ENCODE measurements at regions not wholly inside any gene's neighbourhood (a gene's known extent, or its start where the extent isn't known, plus 50 kb on each side); places are given as distances from the start of the nearest gene placed in this dataset.

DNA sequence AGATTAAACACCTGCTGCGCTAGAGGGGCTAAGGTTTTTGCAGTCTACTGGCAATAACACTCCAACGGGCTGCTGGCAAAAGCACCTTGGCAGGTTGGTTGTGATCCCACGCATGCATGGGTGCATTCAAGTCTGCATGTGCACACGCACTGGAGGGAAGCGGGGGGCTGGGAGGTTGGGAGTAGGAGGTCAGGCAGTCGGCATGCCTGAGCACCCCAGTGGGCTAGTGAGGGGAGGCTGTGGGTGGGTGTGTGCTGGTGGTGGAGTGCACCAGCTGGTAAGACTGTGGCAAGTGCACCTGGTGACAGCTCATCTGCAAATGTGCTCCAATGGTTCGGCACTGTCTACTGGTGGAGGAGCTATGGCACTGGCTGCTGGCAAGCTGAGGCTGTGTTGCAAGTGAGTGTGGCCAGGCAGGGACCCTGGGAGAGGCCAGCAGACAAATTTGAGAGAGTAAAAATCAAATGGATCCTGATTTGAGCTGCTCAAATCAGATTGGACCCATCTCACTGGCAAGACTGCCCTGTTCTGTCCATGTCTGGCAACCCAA is 460.6 kb upstream of the DSEL start:
- DNase-seq (ENCODE audit: low spot score), result no peak

DNA sequence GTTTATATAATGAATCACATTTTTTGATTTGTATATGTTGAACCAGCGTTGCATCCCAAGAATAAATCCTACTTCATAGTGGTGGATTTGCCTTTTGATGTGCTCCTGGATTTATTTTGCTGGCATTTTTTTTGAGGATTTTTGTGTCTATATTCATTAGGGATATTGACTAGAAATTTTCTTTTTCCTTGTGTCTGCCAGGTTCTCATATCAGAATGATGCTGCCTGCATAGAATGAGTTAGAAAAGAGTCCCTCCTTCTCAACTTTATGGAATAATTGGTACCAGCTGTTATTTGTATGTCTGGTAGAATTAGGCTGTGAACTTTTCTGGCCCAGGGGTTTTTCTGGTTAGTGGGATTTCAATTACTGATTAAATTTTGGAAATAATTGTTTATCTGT is 457.4 kb upstream of the DSEL start:
- DNase-seq (ENCODE audit: low spot score), result no peak

DNA sequence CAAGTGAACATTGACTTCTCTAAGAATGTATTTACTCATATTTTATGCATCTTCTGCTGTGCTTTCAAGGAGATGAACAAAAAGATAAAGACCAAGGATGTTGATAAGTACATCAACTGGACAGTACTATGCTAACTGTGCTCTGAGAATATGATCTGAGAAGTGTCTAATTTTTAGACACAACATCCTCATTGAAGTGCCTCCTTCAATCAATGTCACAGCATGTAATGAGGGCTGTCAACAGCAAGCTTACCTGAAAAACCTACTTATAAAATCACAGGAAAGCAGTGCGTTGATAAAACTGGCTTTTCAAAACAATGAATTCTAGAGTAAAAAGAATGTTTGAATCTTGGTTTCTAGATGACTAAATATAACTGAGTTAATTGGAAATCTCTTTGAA is 452.9 kb upstream of the DSEL start:
- no peak for DNase-seq (ENCODE audit: low spot score)

DNA sequence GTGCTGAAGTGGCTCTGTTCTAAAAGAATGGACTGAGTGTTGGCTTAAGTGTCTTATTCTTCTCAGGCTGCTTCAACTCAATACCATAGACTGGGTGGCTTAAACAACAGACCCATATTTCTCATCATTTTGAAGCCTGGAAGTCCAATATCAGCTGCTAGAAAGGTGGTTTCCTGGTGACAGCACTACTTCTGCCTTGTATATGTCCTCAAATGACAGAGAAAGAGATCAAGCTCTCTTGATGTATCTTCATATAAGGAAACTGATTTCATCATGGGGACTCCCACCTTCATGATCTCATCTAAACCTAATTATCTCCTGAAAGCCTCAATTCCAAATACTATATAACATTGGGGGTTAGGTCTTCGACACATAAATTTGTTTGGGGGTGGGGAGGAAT is 449.7 kb upstream of the DSEL start:
- no peak for DNase-seq (ENCODE audit: low spot score)

DNA sequence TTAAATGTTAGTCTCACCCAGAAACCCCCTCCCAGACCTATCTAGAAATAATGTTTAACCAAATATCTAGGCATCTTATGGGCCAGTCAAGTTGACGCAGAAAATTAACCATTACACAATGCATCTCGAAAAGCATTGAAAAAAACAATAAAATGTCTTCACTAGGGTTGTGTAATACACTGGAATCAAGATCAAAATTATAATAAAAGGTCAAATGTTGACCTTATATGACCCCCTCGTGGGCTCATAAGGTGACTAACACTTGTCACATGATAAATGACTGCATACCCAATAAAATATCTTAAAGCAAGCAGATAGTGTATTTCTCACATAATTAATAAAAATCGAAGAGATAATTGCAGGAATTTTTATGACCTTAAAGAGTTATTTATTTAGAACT is 447.9 kb upstream of the DSEL start:
- DNase-seq (ENCODE audit: low spot score), result no peak

DNA sequence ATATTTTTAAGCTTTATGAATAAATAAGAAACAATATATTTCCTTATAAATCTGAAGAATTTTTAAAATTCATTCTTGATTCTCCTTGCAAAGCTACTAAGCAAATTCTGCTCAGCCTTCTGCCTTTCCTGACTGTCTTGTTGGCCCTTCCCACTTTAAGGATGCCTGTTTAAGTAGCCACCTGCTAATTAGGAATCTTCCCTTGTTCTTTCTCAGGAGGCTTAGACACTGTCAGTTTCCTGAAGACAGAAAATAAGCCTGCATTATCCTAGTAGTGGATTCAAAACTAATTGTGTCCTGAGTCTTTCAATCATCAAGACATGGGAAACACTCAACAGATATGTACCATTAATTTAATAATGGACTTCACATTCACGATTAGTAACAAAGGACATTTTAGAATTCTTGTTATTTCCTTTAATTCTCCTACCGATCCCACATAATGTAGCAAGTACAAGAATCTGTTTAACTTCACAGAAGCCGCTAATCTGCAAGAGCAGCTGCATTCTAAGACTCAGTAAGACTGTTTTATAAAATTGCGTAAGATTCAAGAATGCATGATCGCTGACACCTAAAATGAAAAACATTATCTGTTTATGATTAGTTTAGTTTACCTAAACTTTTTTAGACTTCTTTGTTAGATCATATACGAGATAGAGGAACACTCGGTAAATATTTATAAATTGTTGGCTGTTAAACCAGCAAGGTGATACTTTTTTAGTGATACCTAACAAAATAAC is 445.4 kb upstream of the DSEL start:
- no peak for DNase-seq (ENCODE audit: low spot score)

DNA sequence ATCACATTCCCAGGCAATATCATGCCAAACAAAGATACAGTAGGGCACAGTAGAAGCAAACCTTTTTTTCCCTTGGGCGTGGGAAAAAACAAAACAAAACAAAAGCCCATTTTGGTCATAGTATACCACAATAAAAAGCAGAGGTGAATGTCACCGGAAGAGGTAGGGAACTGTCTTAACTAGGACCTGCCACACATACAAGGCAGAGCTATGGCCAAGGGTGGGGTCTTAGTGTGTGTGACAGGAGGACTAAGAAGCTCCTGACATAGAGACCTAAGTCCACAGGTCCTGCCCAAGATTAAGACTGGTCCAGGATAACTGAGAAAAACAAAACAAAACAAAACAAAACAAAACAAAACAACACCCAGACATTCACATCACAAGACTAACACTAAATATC is 441.2 kb upstream of the DSEL start:
- DNase-seq (ENCODE audit: low spot score), result no peak

DNA sequence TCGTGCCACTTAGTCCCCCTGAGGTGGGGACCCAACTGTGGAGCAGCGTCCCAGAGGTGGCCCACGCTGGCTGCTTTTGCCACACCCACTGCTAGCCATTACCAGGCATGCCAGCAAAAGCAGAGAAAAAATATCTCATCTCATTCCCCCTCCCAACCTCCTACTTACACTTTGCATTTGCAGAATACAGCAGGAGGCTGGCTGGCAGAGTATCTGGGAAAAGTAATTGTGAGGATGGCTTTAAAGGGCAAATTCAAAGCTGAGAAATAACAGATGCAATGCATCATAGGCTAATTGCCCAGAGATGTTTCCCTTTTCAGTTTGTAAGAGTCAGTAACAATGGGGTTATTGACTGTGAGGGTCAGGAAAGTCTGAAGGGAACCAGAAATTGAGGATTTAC is 438.1 kb upstream of the DSEL start:
- DNase-seq (ENCODE audit: low spot score), result no peak

DNA sequence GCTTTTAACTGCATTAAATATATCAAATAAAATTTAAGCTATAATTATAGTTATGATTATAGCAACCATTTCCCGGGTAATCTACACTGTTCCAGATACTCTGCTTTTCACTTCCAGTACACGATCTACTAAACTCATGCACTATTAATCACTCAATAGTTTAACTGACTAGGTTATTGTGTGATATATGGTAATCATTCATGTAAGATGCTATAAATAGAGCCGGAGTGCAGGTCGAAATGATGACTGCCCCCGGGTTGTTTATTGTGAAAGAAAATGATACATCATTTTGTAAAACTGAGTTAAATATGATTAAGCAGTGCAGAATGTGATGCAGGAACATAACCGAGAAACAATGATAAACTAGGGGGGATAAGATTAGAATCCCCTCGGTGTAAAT is 434.6 kb upstream of the DSEL start:
- DNase-seq (ENCODE audit: low spot score), result no peak

DNA sequence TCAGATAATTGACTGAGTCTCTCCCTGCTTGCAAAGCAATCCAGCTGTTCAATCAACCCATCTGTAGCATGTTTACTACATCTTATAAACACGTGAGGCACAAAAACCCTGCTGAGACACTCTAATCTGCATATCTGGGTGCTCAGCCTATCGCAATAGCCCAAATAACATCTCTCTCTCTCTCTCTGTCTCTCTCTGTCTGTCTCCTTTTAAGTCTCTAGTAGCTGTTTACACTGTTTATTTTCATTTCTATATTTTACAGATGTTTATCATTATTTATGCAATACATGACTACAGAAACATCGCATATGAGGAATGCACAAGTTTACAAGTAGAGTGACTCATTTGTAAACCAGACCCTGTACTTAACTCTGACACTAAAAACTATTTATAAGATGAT is 422.1 kb upstream of the DSEL start:
- DNase-seq (ENCODE audit: low spot score), result peak; percentile 7

DNA sequence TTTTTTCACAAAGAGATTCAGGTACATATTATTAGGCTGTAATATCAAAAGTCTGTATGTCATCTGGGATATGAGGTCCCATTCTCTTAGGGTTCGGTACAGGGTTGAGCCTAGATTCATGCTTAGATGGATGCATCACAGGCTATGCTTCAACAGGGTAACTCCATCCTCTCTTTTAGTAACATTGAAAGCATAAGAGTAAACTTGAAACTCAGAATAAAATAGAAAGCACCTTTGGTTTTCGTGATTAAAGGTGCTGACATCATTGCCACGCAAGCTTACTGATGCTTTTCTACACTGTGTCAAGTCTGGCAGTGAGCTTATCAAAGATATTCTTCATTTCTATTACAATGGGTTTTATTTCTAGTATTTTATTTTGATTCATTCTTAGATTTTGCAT is 419.1 kb upstream of the DSEL start:
- no peak for DNase-seq (ENCODE audit: low spot score)

DNA sequence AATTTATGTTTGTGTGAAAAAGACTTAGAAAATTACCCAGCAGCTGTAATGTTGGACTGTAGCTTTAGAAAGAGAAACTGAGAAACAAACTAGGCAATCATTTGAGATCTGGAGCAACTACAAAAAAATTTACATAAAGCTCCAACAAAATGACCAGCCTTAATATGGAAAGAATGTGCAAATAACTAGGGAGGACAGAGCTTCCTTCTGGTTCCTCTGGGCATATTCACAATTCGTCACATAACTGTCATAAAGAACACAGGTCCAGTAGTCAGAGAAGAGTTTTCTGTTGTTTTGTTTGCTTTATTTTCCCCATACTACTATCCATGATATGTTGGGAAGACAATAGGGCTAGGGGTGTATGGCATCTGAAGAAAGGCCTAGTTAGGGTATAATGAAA is 416.8 kb upstream of the DSEL start:
- DNase-seq (ENCODE audit: low spot score), result no peak

DNA sequence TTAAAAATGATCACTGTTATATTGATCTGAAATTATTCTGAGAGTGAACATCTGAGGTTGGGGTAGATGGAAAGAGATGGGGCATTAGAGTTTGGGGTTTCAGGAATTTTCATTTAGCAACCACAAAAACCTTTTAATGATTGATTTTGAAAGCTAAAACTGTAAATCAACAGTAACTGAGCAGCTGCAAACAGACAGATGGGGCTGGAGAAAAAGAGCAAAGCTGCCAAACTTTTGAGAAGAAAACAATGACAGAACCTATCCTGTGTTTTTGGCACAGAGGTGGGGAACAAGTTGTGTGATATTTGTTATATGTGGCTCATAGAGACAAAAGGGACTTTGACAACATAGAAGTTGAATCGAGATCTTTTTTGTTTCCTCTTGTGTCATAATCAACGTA is 415.8 kb upstream of the DSEL start:
- DNase-seq (ENCODE audit: low spot score), result no peak

DNA sequence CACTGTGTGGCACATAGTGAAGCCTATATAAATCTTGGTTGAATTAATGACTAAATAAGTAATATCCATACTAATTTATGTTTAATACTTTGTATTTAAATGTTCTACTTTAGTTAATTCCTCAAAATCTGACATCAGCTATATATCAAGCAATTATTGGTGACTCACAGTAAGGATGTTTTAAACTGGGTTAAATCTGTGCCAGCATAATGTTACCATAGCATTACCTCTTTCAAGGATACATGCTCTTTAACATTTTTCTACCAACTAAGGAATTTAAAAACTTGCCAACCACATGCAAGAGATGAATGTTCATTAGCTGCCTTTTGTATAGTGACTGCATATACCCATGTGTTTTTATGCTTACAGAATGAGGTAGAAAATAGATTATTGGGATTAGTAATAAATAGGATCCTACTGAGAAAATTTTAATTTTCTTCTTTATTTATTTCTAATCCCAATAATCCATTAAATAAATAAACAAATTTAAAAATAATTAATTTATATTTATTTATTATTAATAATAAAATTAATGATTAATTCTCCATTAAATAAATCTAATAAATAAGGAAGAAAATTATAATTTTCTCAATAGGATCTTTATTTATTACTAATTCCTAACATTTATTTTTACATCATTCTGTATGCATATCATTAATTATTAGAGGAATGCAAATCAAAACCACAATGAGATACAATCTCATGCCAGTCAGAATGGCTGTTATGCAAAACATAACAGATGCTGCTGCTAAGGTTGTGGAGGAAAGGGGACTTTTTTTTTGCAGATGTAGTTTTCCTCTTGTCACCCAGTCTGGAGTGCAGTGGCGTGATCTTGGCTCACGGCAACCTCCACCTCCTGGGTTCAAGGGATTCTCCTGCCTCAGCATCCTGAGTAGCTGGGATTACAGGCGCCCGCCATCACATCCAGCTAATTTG is 410.7 kb upstream of the DSEL start:
- no peak for DNase-seq (ENCODE audit: low spot score)

DNA sequence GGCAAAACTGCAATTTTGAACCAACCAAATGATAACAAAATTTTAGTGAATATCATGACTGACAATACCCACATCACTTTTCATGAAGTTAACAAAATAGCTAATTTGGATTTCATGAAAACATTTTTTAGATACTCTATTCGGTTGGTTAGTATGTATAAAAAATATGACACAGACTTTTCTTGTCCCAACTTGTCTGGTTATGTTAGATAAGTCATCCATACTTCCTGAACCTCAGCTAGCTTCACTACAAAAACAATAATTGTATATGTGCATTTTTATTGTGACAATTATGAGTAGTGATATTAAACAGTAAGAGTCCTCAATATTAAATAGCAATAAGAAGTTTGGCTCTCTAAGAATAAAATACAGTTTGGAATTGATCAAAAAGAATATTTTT is 408.1 kb upstream of the DSEL start:
- DNase-seq (ENCODE audit: low spot score), result no peak

DNA sequence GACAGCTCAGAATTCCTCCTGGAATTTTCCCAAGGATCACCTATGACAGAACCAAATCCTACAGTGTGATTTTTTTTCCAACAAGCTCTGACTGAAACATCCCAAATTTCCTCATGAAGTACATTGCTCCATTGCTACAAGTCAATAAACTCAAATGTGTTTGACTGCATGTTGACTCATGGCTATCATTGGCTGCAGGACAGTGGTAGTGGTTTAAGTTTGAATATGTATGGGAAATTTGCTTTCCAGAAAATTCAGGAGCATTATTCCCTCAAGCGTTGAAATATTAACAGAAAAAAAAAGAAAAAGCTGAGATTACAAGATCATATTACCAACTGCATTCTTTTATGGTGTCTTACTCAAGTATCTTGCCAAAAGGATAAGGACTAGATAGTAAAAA is 402.8 kb upstream of the DSEL start:
- DNase-seq (ENCODE audit: low spot score), result no peak

DNA sequence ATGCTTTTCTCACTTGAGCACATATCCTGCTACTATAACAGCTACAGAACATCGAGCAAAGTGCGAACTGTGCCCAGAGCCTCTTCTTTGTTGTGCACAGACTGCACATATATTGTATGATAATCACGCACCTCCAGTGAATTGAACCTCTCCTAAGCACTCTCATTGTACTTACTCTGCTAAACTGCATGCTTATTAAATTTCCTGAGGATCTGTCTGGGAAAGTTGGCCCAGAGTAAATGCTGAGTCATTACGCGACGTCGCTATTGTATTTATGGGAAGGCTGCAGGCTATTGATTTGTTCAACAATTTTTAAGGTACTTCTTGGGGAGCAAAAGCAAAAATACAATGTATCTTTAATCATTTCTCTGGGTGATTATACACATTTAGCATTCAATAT is 399.6 kb upstream of the DSEL start:
- no peak for DNase-seq (ENCODE audit: low spot score)

DNA sequence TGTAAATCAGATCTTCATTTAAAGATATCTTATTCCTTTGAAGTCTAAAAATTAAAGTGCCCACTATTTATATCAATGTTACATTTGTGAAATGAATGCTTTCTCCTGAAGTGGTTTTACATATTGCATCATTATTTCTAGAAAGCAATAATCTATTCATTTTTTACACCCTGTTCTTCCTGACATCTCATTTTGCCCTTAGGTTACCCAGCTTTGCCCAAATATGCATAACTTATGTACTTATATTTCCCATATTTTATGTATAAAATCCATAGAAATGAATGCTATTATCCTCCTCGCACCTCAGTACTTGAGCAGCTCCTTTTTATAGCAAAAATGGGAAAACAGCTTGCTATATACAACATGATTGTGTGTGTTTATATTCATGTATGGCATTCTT is 396.5 kb upstream of the DSEL start:
- no peak for DNase-seq (ENCODE audit: low spot score)

DNA sequence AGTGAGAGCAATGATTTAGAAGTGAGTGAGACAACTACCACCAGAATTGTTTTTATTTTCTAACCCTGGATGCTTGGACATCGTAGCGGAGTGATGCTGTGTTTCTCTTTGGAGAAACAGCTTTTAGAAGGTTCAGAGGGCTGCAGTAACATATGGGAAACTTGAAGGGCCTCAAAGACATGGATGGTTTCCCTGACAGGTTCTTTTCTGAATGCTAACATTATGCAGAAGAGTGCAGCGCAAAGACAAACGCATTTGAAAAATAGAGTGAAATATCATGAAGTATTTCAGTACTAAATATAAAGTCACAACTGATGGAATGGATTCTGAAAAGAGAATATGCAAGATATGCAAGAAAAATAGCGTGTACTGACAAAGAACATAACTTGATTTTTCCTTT is 385.1 kb upstream of the DSEL start:
- no peak for DNase-seq (ENCODE audit: low spot score)

DNA sequence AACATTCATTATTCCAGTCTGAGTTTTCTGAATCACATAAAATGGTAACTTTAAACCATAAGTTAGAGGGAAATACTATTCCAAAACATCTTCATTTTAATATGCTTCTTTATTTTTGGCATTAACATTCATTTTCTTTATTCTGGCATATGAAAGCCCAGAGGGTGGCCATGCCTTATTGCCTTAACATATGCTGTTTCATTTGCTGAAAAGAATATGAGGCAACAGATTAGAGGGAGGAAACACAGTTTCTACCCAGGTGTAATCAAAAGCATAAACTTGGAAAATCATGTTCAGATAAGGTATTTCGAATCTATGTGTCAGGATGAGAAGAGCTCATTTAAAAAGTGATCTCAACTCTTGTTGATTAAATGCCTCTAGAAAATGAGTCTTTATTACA is 379.9 kb upstream of the DSEL start:
- no peak for DNase-seq (ENCODE audit: low spot score)

DNA sequence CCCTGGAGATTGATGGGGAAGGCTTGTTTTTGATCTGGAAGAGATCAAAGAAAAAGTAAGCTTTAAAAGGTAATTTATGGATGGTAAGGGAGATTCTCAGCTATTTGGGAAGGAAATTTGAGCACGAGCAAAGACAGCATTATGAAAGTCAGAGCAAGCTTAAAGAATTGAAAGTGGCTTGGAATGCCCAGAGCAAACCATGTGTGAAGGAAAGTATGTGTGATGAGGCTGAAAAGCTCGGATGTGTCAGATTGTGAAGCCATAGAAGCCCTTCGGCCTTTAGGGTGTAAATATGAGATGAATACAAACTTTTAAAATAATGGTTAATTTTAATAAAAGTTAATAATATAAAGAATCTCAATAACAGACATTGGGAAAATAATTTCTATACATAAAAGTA is 377.4 kb upstream of the DSEL start:
- DNase-seq (ENCODE audit: low spot score), result no peak

DNA sequence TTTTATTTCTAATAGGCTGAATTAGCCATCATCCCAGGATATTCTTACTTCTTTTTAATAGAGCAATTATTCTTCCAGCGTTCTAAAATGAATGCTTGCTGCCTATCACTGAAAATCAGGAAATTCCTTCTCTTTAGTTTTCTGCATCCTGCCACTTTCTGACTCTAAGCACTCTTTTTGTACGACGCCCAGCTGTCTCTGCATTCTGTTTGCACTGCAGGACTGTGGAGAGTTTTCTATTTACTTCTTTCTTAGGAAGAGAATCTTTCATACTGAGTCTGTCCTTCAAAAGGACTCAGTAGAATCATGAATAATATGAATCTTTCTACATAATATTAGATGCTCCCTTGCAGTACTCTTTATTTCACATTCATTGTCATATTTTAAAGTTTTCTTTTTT is 360.4 kb upstream of the DSEL start:
- DNase-seq (ENCODE audit: low spot score), result no peak

DNA sequence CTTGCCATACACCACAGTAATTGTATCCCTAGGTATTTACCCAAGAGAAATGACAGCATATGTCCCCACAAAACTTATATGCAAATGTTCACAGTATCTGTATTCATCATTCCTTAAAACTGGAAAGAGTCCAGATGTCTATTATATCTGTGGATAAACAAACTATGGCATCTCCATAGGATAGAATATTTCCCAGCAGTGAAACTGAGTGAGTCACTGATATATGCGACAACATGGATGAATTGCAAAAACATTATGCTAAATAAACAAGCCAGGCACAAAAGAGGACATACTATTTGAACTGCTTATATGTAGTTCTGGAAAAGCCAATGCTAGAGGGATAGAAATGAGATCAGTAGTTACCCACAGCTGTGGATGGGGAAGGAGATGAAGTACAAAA is 359.4 kb upstream of the DSEL start:
- DNase-seq (ENCODE audit: low spot score), result no peak

Data from AG08395 (cell line).